T-helper 2 cell treated with Interferon-gamma antibody and Interleukin-4, amounts not matched to agents 5 μg/mL and 100 μg/mL, for 36 hours (primary cell): ENCODE measurements at regions not wholly inside any gene's neighbourhood (a gene's known extent, or its start where the extent isn't known, plus 50 kb on each side); places are given as distances from the start of the nearest gene placed in this dataset.

Experiments
- DNase-seq: peaks from one replicate; pipeline ENCODE4 v3.0.0; 2021; ENCODE audit warnings: low spot score
- H3K27ac Mint-ChIP-seq: one replicate; pipeline ENCODE4 v1.8.0; 2021; ENCODE audit warnings: mild to moderate bottlenecking, mixed read lengths
- H3K27me3 Mint-ChIP-seq: one replicate; pipeline ENCODE4 v1.8.0; 2021; ENCODE audit warnings: low read depth, mixed read lengths
- H3K36me3 Mint-ChIP-seq: one replicate; pipeline ENCODE4 v1.8.0; 2021; ENCODE audit warnings: low read depth, mixed read lengths
- H3K4me1 Mint-ChIP-seq: one replicate; pipeline ENCODE4 v1.8.0; 2021; ENCODE audit warnings: low read depth, mixed read lengths
- H3K4me3 Mint-ChIP-seq: one replicate; pipeline ENCODE4 v1.8.0; 2022; ENCODE audit warnings: mild to moderate bottlenecking, moderate library complexity, mixed read lengths
- H3K9me3 Mint-ChIP-seq: one replicate; pipeline ENCODE4 v1.8.0; 2021; ENCODE audit warnings: mixed read lengths

DNA sequence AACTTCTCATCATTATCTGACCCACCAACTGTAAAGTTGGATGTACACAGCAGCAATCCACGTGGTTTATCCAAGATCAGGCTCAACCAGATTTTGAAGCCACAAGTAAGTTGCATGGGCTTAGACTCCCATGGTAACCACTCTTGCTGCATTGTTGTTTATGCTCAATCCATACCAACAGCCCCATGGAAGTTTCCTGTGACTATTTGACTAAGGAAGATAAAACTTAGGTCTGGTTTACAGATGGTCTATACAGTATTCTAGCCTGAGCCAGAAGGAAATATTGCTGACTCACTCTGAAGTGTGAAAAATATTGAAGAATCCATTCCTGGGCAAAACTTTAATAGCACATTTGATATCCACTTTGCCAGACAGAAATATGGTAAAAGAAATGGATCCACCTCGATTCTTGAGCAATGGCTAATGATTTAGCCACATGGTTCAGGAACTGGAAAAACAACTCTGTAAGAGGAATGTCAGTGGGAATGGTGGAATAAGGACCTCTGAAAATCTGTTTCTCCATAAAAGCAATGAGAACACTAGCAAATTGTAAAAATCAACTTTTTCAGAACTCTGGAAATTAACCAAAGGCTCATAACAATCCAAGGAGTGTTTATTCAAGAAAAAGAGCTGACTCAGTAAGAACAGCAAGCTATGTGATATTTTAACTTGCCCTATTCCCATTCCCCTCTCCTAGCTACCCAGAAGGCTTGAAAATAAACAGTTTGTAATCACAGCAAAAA is 162.9 kb upstream of the STT3B start:
- DNase-seq: no peak
- Mint-ChIP-seq H3K4me3 (no peak overlapping the region), H3K27ac (no peak overlapping the region), H3K27me3 (peaks cover 2% of the 10 kb centered on the region), H3K4me1 (peaks cover 6% of the 10 kb centered on the region), H3K36me3 (no peaks in the 10 kb centered on the region), H3K9me3 (no peaks in the 10 kb centered on the region)

DNA sequence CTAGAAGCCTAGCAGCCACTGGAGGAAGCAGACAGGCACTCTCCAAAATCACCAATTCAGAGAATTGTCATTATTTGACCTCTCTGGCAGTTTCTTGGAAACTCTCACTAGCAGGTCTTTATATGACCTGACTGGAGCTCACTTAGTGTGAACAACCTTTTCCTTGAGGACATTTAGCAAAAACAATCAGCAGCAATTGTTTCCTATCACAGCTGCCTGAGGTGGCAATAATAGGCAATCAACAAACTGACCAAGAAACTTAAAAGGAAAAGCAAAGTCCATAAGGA is 162.4 kb upstream of the STT3B start:
- Mint-ChIP-seq H3K27me3 (peaks cover 2% of the 10 kb centered on the region), H3K27ac (no peak overlapping the region), H3K4me3 (no peak overlapping the region), H3K36me3 (no peaks in the 10 kb centered on the region), H3K9me3 (no peaks in the 10 kb centered on the region), H3K4me1 (peaks cover 4% of the 10 kb centered on the region)
- no peak for DNase-seq

DNA sequence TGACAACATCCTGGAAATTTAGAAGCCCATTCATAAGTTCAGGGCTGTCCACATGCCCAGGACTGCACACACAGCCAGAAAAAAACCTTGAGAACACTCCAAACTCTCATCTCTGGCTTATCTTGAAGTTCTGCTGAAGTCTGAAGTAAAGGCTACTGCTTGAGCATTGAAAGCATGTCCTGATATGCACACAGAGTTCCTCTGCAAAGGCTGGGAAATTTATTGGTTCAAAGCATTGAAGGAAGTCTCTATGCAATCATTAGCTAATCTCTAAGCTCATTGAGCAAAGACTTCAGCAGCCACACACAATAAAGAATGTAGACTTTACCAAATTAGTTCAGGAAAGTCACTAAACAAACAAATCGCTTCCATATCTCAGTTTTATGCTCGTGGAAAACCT is 162.0 kb upstream of the STT3B start:
- no peaks in the 10 kb centered on the region for H3K36me3 Mint-ChIP-seq
- no peaks in the 10 kb centered on the region for H3K9me3 Mint-ChIP-seq
- H3K27ac Mint-ChIP-seq: no peak overlapping the region
- H3K4me3 Mint-ChIP-seq: no peak overlapping the region
- peaks cover 4% of the 10 kb centered on the region for H3K4me1 Mint-ChIP-seq
- DNase-seq: no peak
- H3K27me3 Mint-ChIP-seq: peaks cover 2% of the 10 kb centered on the region

DNA sequence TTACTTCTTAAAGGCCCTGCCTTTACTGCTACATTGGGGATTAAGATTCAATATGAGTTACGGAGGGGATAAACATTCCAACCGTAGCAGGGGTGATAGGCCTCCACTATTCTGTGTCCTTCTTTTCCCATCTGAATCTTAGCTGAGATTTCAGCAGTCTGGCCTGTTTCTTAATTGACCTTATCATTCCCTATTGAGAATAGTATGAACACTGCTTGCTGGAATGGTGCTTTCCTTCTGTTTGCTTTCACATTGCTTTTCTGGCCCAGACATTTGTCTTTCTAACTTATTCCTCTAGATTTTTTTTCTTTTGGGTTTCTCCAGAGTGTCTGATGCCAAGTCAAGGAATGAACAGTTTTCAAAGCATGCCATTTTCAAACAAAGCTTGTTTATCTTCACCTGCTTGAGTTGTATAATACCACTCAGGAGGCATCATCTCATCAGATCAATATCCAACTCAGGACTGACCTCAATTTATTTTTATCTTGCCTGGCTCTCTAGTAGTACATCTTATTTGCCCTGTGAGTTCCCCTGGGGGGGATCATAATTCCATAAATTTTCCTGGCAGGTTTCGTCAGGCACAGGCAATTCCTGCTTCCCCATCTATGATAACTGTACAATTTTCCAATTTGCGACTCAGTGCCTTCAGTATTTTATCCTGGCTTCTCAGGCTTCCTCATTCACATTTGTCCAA is 161.1 kb upstream of the STT3B start:
- no peak overlapping the region for H3K4me3 Mint-ChIP-seq
- no peak for DNase-seq
- H3K27me3 Mint-ChIP-seq: peaks cover 2% of the 10 kb centered on the region
- no peaks in the 10 kb centered on the region for H3K36me3 Mint-ChIP-seq
- peaks cover 4% of the 10 kb centered on the region for H3K4me1 Mint-ChIP-seq
- no peaks in the 10 kb centered on the region for H3K9me3 Mint-ChIP-seq
- no peak overlapping the region for H3K27ac Mint-ChIP-seq

DNA sequence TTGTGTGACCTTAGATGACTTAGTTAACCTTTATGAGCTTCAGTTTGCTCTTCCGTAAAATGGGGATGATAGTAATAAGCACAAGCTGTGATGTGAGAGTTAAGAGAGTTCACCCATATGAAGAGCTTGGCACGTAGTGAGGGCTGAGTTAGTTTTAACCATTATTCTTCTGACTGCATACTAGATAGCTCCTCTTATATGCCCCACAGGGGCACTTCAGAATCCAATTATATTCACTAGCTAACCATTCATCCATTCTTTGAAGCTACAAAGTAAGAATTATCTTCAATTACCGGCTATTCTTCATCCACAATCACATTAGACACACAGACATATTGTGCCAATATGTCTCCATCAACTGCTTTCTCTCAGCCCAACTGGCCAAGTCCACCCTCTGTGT is 159.0 kb upstream of the STT3B start:
- H3K27me3 Mint-ChIP-seq: peaks cover 2% of the 10 kb centered on the region
- no peak for DNase-seq
- H3K27ac Mint-ChIP-seq: no peak overlapping the region
- peaks cover 4% of the 10 kb centered on the region for H3K4me1 Mint-ChIP-seq
- no peak overlapping the region for H3K4me3 Mint-ChIP-seq
- H3K36me3 Mint-ChIP-seq: no peaks in the 10 kb centered on the region
- no peaks in the 10 kb centered on the region for H3K9me3 Mint-ChIP-seq

DNA sequence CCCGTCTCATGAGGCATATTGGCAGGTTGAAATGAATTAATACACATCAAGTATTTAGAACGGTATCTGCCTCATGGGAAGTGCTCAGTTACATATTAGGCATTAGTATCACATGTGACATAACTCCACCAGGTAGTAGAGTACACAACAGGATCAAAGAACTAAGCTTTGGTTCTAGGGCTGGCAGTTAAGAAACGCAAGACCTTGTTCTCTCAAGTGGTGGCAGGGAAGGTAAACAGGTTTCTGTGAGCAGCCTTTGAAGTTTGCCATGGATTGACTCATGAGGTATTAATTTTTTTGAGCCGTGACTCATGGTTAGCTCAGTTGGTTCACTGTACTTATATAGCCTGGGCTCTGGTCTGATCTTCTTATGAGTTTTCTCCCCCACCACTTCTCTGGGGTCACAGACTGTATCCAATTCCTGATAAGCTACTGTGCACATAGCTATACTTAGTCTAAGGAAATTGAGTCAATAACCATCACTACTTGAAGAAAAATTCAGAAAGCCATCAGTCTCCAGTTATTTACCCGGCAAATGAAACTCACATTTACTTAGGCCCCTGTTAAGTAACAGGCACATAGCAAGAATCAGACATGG is 155.6 kb upstream of the STT3B start:
- Mint-ChIP-seq H3K4me3 (no peak overlapping the region), H3K4me1 (no peaks in the 10 kb centered on the region), H3K36me3 (no peaks in the 10 kb centered on the region), H3K27ac (no peak overlapping the region), H3K27me3 (peaks cover 7% of the 10 kb centered on the region), H3K9me3 (no peaks in the 10 kb centered on the region)
- no peak for DNase-seq

DNA sequence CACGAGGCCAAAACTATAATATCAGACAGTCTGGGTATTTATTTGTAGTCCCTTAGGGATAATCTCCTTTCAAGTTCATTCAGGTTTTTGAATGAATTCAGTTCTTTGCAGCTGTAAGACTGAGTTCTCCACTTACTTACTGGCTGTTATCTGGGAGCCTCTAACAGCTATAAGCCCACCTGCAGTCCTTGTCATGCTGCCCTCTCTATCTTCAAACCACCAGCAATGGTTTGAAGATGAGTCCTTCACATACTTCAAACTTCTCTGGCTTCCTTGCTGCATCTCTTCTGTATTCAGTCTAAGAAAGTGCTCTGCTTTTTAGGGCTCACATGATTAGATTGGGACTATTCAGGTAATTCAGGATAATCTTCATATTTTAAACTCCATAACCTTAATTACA is 154.5 kb upstream of the STT3B start:
- H3K27me3 Mint-ChIP-seq: peaks cover 8% of the 10 kb centered on the region
- no peak for DNase-seq

DNA sequence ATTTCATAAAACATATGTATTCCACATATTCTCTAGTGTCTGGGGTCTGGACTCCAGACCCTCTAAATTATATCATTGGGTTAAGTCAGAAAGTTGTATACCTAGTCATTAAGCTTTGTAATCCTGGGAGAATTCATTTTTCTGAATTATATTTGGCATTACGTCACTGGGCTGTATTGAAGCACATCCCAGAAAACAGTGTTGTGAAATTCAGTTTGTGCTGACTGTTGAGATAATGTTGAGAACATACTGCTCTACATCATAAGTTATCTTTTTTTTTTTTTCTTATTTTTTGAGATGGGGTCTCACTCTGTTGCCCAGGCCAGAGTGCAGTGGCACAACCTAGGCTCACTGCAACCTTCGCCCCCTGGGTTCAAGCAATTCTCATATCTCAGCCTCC is 153.1 kb upstream of the STT3B start:
- no peak overlapping the region for H3K27ac Mint-ChIP-seq
- no peaks in the 10 kb centered on the region for H3K4me1 Mint-ChIP-seq
- peaks cover 4% of the 10 kb centered on the region for H3K9me3 Mint-ChIP-seq
- peaks cover 6% of the 10 kb centered on the region for H3K27me3 Mint-ChIP-seq
- H3K4me3 Mint-ChIP-seq: no peak overlapping the region
- DNase-seq: no peak
- no peaks in the 10 kb centered on the region for H3K36me3 Mint-ChIP-seq

More for the DNA sequence above, 154.5 kb upstream of the STT3B start:
- H3K4me3 Mint-ChIP-seq: no peak overlapping the region
- H3K4me1 Mint-ChIP-seq: no peaks in the 10 kb centered on the region
- H3K27ac Mint-ChIP-seq: no peak overlapping the region
- H3K9me3 Mint-ChIP-seq: no peaks in the 10 kb centered on the region
- H3K36me3 Mint-ChIP-seq: no peaks in the 10 kb centered on the region

DNA sequence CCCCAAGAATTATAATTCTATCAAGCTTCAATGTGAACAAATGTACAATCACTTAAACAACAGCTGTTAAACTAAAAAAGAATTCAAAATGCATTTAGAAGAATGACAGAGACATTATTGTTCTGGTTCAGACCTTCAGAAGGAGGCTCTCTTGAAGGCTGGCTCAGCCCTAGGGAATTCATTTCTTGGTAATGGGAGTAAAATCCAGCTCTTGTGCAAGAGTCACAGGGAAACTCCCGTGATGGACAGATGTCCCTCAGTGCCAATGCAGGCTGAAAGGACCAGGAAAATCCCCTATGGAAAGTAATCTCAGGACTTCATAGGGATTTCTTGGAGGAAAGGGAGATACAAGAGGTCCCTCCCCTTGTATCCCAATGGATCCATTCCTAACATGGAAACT is 149.9 kb upstream of the STT3B start:
- Mint-ChIP-seq H3K27me3 (peaks cover 6% of the 10 kb centered on the region), H3K4me1 (no peaks in the 10 kb centered on the region), H3K4me3 (no peak overlapping the region), H3K36me3 (no peaks in the 10 kb centered on the region), H3K27ac (no peak overlapping the region), H3K9me3 (peaks cover 13% of the 10 kb centered on the region)
- no peak for DNase-seq

DNA sequence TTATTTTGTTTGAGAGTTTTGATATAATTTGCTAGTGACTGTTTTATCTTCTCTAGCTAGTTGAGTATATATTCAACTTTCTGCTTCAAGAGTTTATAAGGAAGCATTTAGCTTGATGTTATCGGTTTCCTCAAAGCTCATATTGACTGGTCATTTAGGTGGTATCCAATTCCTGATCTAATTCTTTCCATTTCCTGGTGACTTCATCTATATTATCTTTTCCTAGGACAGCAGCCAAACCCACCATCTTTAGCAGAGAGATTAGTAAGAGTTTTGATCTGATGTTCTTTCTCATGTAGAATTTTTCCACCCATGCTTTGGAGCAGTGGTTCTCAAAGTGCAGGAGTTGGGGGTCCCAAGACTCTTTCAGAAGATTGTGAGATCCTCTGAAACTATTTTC is 148.6 kb upstream of the STT3B start:
- Mint-ChIP-seq H3K9me3 (peaks cover 13% of the 10 kb centered on the region), H3K36me3 (no peaks in the 10 kb centered on the region), H3K27me3 (peaks cover 6% of the 10 kb centered on the region), H3K4me1 (no peaks in the 10 kb centered on the region), H3K4me3 (no peak overlapping the region), H3K27ac (no peak overlapping the region)
- no peak for DNase-seq

DNA sequence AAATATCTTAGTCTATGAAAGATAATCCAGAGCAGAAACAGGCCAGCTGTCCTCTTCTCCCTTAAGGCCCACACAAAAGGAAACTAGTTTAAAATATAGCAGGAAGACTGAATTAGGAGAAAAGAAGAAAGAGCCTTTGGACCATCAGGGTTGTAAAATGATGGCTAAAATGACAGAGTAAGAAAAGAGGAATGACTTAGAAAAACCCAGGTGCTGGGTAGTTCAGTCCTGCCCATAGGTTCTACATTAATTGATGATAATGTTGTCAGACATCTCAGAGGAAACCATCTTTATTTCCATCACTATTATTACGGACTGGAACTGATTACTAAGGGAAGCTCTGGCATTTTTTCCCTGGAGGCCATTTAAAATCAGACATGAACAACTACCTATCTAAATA is 142.8 kb upstream of the STT3B start:
- no peak overlapping the region for H3K27ac Mint-ChIP-seq
- no peak overlapping the region for H3K4me3 Mint-ChIP-seq
- no peak for DNase-seq
- H3K27me3 Mint-ChIP-seq: peaks cover 8% of the 10 kb centered on the region
- no peaks in the 10 kb centered on the region for H3K36me3 Mint-ChIP-seq
- peaks cover 3% of the 10 kb centered on the region for H3K4me1 Mint-ChIP-seq
- H3K9me3 Mint-ChIP-seq: peaks cover 9% of the 10 kb centered on the region

DNA sequence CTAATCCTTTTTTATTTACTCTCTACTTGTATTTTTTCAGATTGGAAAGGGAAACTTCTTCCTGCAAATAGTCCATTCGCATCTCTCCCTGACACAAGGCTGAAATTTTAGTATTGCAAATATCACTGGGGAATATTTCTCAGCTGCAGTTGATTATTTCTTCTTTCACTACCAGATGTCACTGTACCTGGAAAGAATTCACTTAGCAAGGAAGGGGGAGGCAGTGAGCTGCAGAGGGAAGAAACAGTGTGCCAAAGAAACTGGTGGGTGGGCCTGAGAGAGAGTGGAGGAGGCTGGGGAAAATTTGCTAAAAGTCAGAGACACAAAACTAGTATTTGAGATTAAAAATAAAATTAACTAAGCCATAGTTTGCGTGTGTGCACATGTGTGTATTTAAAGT is 142.3 kb upstream of the STT3B start:
- Mint-ChIP-seq H3K9me3 (peaks cover 9% of the 10 kb centered on the region), H3K27ac (no peak overlapping the region), H3K36me3 (no peaks in the 10 kb centered on the region), H3K27me3 (peaks cover 8% of the 10 kb centered on the region), H3K4me3 (no peak overlapping the region), H3K4me1 (peaks cover 3% of the 10 kb centered on the region)
- DNase-seq: no peak

DNA sequence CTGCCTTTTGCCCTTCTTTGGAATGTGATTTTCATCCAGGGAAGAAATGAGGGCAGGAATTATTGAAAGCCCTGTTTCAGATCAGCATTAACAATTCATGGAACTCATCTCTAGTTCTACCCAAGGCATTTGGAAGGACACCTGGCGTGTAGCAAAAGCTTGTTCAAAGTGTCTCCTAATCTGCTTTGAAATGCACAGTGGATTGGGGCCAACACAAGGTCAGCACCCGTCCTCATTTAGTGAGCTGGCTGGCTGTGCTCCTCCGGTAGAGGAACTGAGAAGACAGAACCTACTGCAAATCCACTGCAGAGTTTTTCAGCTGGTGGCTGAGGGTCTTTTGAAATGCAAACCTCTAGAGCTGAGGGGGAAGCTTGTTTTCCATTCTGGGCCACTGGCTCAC is 141.6 kb upstream of the STT3B start:
- H3K9me3 Mint-ChIP-seq: peaks cover 9% of the 10 kb centered on the region
- DNase-seq: no peak
- H3K27ac Mint-ChIP-seq: no peak overlapping the region
- H3K36me3 Mint-ChIP-seq: no peaks in the 10 kb centered on the region
- peaks cover 3% of the 10 kb centered on the region for H3K4me1 Mint-ChIP-seq
- peaks cover 8% of the 10 kb centered on the region for H3K27me3 Mint-ChIP-seq
- no peak overlapping the region for H3K4me3 Mint-ChIP-seq

DNA sequence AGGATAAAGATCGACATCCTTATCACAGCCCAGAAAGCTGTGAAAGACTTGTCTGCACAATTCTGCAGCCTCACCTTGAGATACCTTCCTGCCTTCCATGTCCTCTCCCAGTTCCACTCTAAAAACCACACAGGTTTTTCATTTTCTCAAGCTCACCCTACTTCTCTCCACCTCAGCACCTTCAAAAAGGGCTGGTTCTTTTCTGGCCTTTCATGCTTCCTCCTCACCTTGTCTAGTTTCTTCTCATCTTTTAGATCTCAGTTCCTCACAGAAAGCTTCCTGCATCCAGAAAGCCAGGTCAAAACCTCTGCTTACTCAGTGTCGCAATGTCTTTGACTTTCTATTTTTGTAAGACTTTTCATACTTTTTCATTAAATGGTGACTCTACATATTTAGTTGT is 140.2 kb upstream of the STT3B start:
- H3K27ac Mint-ChIP-seq: no peak overlapping the region
- peaks cover 3% of the 10 kb centered on the region for H3K4me1 Mint-ChIP-seq
- no peaks in the 10 kb centered on the region for H3K36me3 Mint-ChIP-seq
- peaks cover 3% of the 10 kb centered on the region for H3K9me3 Mint-ChIP-seq
- H3K4me3 Mint-ChIP-seq: no peak overlapping the region
- no peak for DNase-seq
- peaks cover 8% of the 10 kb centered on the region for H3K27me3 Mint-ChIP-seq
